T-helper 2 cell treated with Interferon-gamma antibody and Interleukin-4, amounts not matched to agents 5 μg/mL and 100 μg/mL, for 36 hours (primary cell): ENCODE measurements at regions not wholly inside any gene's neighbourhood (a gene's known extent, or its start where the extent isn't known, plus 50 kb on each side); places are given as distances from the start of the nearest gene placed in this dataset.
"Not testable (repeated sequence)": the region's sequence is repeated elsewhere in the genome, so short reads cannot be mapped to it uniquely, and the experiment has no call there.

Source experiments
- DNase-seq: peaks from one replicate; pipeline ENCODE4 v3.0.0; 2021; ENCODE audit warnings: low spot score
- H3K27ac Mint-ChIP-seq: one replicate; pipeline ENCODE4 v1.8.0; 2021; ENCODE audit warnings: mild to moderate bottlenecking, mixed read lengths
- H3K27me3 Mint-ChIP-seq: one replicate; pipeline ENCODE4 v1.8.0; 2021; ENCODE audit warnings: low read depth, mixed read lengths
- H3K36me3 Mint-ChIP-seq: one replicate; pipeline ENCODE4 v1.8.0; 2021; ENCODE audit warnings: low read depth, mixed read lengths
- H3K4me1 Mint-ChIP-seq: one replicate; pipeline ENCODE4 v1.8.0; 2021; ENCODE audit warnings: low read depth, mixed read lengths
- H3K4me3 Mint-ChIP-seq: one replicate; pipeline ENCODE4 v1.8.0; 2022; ENCODE audit warnings: mild to moderate bottlenecking, moderate library complexity, mixed read lengths
- H3K9me3 Mint-ChIP-seq: one replicate; pipeline ENCODE4 v1.8.0; 2021; ENCODE audit warnings: mixed read lengths

GRCh38 chr5:17081142-17081541 is 136.3 kb upstream of the BASP1 start:
- H3K4me1 Mint-ChIP-seq = no peaks in the 10 kb centered on the region
- no peak overlapping the region for H3K4me3 Mint-ChIP-seq
- H3K27me3 Mint-ChIP-seq = no peaks in the 10 kb centered on the region
- H3K9me3 Mint-ChIP-seq = no peaks in the 10 kb centered on the region
- no peaks in the 10 kb centered on the region for H3K36me3 Mint-ChIP-seq
- no peak for DNase-seq
- no peak overlapping the region for H3K27ac Mint-ChIP-seq

GRCh38 chr5:17083276-17083675 is 134.2 kb upstream of the BASP1 start:
- not testable (repeated sequence) for H3K4me3 Mint-ChIP-seq, H3K36me3 Mint-ChIP-seq, H3K27ac Mint-ChIP-seq, H3K9me3 Mint-ChIP-seq, H3K27me3 Mint-ChIP-seq, DNase-seq, H3K4me1 Mint-ChIP-seq

DNA sequence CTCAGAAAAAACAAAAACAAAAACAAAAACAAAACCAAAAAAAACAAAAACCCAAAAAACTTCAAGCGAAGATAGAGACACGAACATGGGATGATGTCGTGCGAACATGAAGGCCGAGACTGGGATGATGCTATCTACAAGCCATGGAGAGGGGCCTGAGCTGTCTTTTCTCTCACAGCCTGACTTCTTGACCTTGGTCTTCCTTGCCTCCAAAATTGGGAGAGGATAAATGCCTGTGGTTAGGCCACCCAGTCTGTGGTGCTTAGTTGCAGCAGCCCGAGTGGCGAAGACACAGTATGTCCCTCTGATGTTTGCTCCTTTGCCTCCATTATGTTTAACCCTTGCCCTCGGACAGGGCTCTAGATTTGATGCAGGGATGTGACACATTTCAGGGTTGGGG is 130.4 kb upstream of the BASP1 start:
- no peaks in the 10 kb centered on the region for H3K27me3 Mint-ChIP-seq
- no peaks in the 10 kb centered on the region for H3K4me1 Mint-ChIP-seq
- H3K9me3 Mint-ChIP-seq = no peaks in the 10 kb centered on the region
- H3K36me3 Mint-ChIP-seq = no peaks in the 10 kb centered on the region
- H3K27ac Mint-ChIP-seq = no peak overlapping the region
- H3K4me3 Mint-ChIP-seq = no peak overlapping the region
- no peak for DNase-seq

GRCh38 chr5:17088051-17088450 is 129.4 kb upstream of the BASP1 start:
- Mint-ChIP-seq H3K4me1 (no peaks in the 10 kb centered on the region), H3K27ac (no peak overlapping the region), H3K36me3 (no peaks in the 10 kb centered on the region), H3K9me3 (no peaks in the 10 kb centered on the region), H3K27me3 (no peaks in the 10 kb centered on the region), H3K4me3 (no peak overlapping the region)
- DNase-seq = no peak

DNA sequence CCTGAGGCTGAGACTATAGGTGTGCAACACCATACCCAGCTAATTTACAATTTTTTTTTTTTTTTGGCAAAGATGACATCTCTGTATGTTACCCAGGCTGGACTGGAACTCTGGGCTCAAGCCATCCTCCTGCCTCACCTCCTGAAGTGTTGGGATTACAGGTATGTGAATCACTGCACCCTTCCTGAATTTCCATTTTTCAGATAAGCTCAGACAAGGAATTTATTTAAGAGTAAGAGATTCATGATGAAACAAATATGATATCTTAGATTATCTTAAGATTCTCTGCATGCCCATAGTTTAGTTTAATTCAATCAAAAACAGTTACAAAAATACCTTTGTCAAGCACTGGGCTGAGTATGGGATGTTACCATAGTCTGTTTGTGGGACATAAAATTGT is 128.4 kb upstream of the BASP1 start:
- no peaks in the 10 kb centered on the region for H3K4me1 Mint-ChIP-seq
- H3K4me3 Mint-ChIP-seq = no peak overlapping the region
- H3K27me3 Mint-ChIP-seq = no peaks in the 10 kb centered on the region
- no peaks in the 10 kb centered on the region for H3K9me3 Mint-ChIP-seq
- no peaks in the 10 kb centered on the region for H3K36me3 Mint-ChIP-seq
- no peak for DNase-seq
- no peak overlapping the region for H3K27ac Mint-ChIP-seq

DNA sequence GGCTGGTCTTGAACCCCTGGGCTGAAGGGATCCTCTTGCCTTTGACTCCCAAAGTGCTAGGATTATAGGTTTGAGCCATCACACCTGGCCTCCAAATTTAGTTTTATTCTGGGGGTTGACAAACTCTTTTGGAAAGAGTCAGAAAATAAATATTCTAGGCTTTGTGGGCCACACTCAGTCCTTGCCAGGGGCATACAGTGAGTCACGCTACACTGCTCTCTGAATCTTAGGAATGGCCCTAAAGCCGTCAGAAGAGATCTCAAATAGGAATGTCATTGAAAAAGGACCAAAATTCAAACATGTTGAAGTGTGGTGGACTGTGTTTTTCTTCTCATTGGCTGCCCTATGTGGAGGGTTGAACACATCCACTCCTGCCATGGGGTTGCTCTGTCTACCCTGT is 127.7 kb upstream of the BASP1 start:
- no peaks in the 10 kb centered on the region for H3K36me3 Mint-ChIP-seq
- H3K4me1 Mint-ChIP-seq = no peaks in the 10 kb centered on the region
- H3K9me3 Mint-ChIP-seq = no peaks in the 10 kb centered on the region
- H3K4me3 Mint-ChIP-seq = no peak overlapping the region
- no peak overlapping the region for H3K27ac Mint-ChIP-seq
- DNase-seq = no peak
- H3K27me3 Mint-ChIP-seq = no peaks in the 10 kb centered on the region

- Mint-ChIP-seq H3K36me3 (no peaks in the 10 kb centered on the region), H3K4me1 (no peaks in the 10 kb centered on the region), H3K27ac (no peak overlapping the region), H3K9me3 (no peaks in the 10 kb centered on the region), H3K4me3 (no peak overlapping the region), H3K27me3 (no peaks in the 10 kb centered on the region)
- no peak for DNase-seq
Measured at GRCh38 chr5:17090839-17091238, 126.6 kb upstream of the BASP1 start.

- no peaks in the 10 kb centered on the region for H3K4me1 Mint-ChIP-seq
- no peak overlapping the region for H3K27ac Mint-ChIP-seq
- no peak overlapping the region for H3K4me3 Mint-ChIP-seq
- H3K9me3 Mint-ChIP-seq = no peaks in the 10 kb centered on the region
- H3K27me3 Mint-ChIP-seq = no peaks in the 10 kb centered on the region
- no peaks in the 10 kb centered on the region for H3K36me3 Mint-ChIP-seq
- DNase-seq = no peak
Measured at GRCh38 chr5:17094830-17095229, 122.6 kb upstream of the BASP1 start.

- H3K36me3 Mint-ChIP-seq = no peaks in the 10 kb centered on the region
- no peak for DNase-seq
- no peaks in the 10 kb centered on the region for H3K27me3 Mint-ChIP-seq
Measured at GRCh38 chr5:17096952-17097695, 120.3 kb upstream of the BASP1 start.

GRCh38 chr5:17099946-17100345 is 117.5 kb upstream of the BASP1 start:
- Mint-ChIP-seq H3K27ac (no peak overlapping the region), H3K4me1 (no peaks in the 10 kb centered on the region)
- DNase-seq = no peak

More at GRCh38 chr5:17096952-17097695, 120.3 kb upstream of the BASP1 start:
- no peak overlapping the region for H3K4me3 Mint-ChIP-seq
- no peak overlapping the region for H3K27ac Mint-ChIP-seq
- H3K9me3 Mint-ChIP-seq = no peaks in the 10 kb centered on the region
- no peaks in the 10 kb centered on the region for H3K4me1 Mint-ChIP-seq

DNA sequence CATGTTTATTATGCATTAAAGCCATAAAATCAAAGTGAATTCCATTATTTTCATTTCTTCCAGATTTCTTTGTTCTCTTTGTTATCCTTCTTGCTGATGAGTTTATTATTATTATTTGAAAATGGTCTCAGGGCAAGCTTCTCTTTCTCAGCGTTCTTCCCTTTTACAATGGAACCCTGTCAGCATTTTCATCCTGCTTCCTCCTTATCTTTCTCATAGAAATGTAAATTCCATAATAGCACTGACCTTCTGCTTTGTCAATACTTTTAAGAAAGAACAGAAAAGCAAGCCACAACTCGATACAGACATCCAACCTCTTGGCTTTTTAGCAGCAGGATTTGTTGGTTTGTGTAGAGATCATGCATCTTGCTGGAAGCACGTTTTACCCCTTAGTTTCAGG is 114.0 kb upstream of the BASP1 start:
- no peak for DNase-seq
- no peaks in the 10 kb centered on the region for H3K27me3 Mint-ChIP-seq
- H3K36me3 Mint-ChIP-seq = no peaks in the 10 kb centered on the region
- no peaks in the 10 kb centered on the region for H3K9me3 Mint-ChIP-seq
- H3K4me3 Mint-ChIP-seq = no peak overlapping the region
- no peaks in the 10 kb centered on the region for H3K4me1 Mint-ChIP-seq
- no peak overlapping the region for H3K27ac Mint-ChIP-seq

More at GRCh38 chr5:17099946-17100345, 117.5 kb upstream of the BASP1 start:
- H3K9me3 Mint-ChIP-seq = no peaks in the 10 kb centered on the region
- H3K27me3 Mint-ChIP-seq = no peaks in the 10 kb centered on the region
- H3K36me3 Mint-ChIP-seq = no peaks in the 10 kb centered on the region
- H3K4me3 Mint-ChIP-seq = no peak overlapping the region

DNA sequence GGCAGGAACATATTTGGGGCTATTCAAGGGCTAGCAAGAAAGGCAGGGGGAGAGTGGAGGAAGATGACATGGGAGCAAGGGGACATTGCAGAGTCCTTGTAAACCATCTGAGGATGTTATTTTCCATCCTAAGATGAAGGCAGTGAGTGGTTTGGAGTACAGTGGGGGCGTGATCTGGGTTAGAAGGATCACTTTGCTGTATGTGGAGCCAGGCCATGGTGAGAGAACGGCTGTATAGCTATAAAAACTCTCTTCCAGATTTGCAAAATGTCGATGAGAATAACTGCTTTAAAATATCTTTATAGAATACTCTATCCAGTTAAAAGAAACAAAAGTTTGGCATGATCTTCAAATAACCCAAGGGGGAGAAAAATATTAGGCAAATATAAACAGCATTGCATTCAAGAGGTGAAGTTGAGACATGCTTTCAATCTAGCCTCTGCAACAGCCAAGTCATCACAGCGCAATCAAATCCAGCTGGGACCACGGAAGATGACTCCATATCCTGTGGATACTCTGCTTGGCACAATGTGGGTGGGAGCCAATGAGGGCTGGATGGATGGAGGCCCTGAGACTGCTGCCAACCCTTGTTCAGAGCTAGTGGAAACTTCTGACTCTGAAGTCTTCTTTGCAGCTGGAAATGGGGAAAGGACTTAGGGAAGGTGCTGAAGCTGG is 111.5 kb upstream of the BASP1 start:
- H3K9me3 Mint-ChIP-seq = no peaks in the 10 kb centered on the region
- DNase-seq = no peak
- H3K27me3 Mint-ChIP-seq = no peaks in the 10 kb centered on the region
- no peak overlapping the region for H3K27ac Mint-ChIP-seq
- no peaks in the 10 kb centered on the region for H3K36me3 Mint-ChIP-seq
- H3K4me1 Mint-ChIP-seq = no peaks in the 10 kb centered on the region
- H3K4me3 Mint-ChIP-seq = no peak overlapping the region

DNA sequence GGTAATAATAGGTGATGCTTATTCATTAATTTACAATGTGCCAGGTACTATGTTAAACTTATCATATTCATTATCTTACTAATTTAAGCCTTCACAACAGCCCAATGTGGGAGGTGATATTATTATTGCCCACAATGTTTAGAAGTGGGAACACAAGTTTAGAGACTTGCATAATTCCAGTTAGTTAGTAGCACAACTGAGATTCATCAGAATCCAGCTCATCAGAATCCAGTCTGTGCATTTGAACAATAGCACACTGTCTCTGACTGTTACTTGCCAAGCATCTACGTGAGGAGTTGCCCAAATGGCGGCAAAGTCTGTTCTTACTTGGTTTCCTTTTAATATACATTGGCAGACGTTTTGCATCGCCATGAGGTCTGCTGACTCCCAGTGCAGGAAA is 110.9 kb upstream of the BASP1 start:
- H3K27me3 Mint-ChIP-seq = no peaks in the 10 kb centered on the region
- H3K4me1 Mint-ChIP-seq = no peaks in the 10 kb centered on the region
- H3K36me3 Mint-ChIP-seq = no peaks in the 10 kb centered on the region
- no peak overlapping the region for H3K27ac Mint-ChIP-seq
- H3K9me3 Mint-ChIP-seq = no peaks in the 10 kb centered on the region
- DNase-seq = no peak
- no peak overlapping the region for H3K4me3 Mint-ChIP-seq

GRCh38 chr5:17112091-17112716 is 105.2 kb upstream of the BASP1 start:
- not testable (repeated sequence) for H3K4me3 Mint-ChIP-seq, H3K9me3 Mint-ChIP-seq, H3K27me3 Mint-ChIP-seq, H3K27ac Mint-ChIP-seq, H3K36me3 Mint-ChIP-seq, H3K4me1 Mint-ChIP-seq, DNase-seq
